ENCODE measurements at regions not wholly inside any gene's neighbourhood (a gene's known extent, or its start where the extent isn't known, plus 50 kb on each side); places are given as distances from the start of the nearest gene placed in this dataset.

DNA sequence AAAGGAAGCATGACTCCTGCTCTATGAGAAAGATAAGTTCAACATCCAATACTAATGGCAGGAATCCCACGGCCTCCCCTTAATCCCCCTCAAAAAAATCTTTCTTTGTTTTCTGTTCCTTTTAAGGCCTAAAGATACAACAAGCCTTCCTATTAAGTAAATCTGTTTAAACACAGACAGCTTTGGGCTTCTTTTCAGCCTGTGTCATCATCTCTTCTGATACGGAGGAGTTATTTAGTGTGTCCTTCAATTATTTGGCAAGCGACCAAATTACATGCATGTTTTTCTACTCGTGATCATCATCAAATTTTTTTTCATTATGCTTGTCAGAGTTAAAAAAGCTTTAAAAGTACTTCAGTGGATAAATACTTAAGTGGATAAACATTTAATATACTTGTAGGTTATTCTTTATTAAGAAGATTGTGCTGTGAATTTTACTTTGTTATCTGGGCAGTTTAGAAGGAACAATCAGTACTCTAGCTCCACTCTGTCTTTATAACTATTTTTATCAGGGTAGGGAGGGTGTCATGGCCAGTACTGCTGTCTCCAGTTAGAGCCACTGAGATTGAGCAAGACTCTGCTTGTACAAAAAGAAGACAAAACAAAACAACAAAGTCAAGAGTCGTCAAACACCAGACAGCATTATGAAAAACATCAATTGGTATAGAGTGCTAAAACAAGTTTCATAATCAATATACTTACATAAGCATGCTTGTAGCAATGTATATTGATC, 210.7 kb downstream of the PRR32 start:
- no peaks in the 10 kb centered on the region for H3K27me3 ChIP-seq (ENCODE audit: insufficient read depth, poor library complexity, severe bottlenecking)
- no peak overlapping the region for H3K4me3 ChIP-seq (ENCODE audit: severe bottlenecking)
- no peak overlapping the region for H3K27ac ChIP-seq (ENCODE audit: poor library complexity, severe bottlenecking)
- no peaks in the 10 kb centered on the region for H3K9me3 ChIP-seq (ENCODE audit: severe bottlenecking)
- DNase-seq (ENCODE audit: low spot score) (no peak), ATAC-seq (ENCODE audit: low read depth) (no peak)
- no peaks in the 10 kb centered on the region for H3K36me3 ChIP-seq (ENCODE audit: low read depth)
- TF ChIP-seq, protein P1, sequence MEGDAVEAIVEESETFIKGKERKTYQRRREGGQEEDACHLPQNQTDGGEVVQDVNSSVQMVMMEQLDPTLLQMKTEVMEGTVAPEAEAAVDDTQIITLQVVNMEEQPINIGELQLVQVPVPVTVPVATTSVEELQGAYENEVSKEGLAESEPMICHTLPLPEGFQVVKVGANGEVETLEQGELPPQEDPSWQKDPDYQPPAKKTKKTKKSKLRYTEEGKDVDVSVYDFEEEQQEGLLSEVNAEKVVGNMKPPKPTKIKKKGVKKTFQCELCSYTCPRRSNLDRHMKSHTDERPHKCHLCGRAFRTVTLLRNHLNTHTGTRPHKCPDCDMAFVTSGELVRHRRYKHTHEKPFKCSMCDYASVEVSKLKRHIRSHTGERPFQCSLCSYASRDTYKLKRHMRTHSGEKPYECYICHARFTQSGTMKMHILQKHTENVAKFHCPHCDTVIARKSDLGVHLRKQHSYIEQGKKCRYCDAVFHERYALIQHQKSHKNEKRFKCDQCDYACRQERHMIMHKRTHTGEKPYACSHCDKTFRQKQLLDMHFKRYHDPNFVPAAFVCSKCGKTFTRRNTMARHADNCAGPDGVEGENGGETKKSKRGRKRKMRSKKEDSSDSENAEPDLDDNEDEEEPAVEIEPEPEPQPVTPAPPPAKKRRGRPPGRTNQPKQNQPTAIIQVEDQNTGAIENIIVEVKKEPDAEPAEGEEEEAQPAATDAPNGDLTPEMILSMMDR (IDR thresholded peaks at IDR 0.05; ENCODE audit: poor library complexity, severe bottlenecking): no peak
- H3K4me1 ChIP-seq (ENCODE audit: insufficient read depth, poor library complexity, severe bottlenecking): no peaks in the 10 kb centered on the region

DNA sequence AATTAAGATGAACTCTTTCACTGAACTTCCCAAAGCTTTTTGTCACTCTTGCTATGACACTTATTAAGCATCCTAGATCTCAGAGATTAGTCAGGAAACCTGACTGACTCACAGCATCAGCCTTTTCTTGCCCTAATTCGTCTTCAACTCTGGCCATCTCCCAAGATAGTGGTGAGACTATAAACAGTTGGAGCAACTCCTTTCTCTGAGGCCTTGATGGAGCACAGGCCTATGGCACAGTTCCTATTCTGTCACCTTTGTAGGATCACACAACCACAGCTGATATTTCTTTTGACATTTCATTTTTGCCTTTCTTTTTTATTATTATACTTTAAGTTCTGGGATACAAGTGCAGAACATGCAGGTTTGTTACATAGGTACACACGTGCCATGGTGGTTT, 217.6 kb downstream of the PRR32 start:
- no peak for ATAC-seq (ENCODE audit: low read depth)
- Histone ChIP-seq H3K27ac (ENCODE audit: poor library complexity, severe bottlenecking) (no peak overlapping the region), H3K27me3 (ENCODE audit: insufficient read depth, poor library complexity, severe bottlenecking) (no peaks in the 10 kb centered on the region), H3K9me3 (ENCODE audit: severe bottlenecking) (no peaks in the 10 kb centered on the region), H3K4me1 (ENCODE audit: insufficient read depth, poor library complexity, severe bottlenecking) (no peaks in the 10 kb centered on the region), H3K36me3 (ENCODE audit: low read depth) (no peaks in the 10 kb centered on the region), H3K4me3 (ENCODE audit: severe bottlenecking) (no peak overlapping the region)
- no peak for DNase-seq (ENCODE audit: low spot score)
- TF ChIP-seq, protein P1 (IDR thresholded peaks at IDR 0.05; ENCODE audit: poor library complexity, severe bottlenecking): no peak

DNA sequence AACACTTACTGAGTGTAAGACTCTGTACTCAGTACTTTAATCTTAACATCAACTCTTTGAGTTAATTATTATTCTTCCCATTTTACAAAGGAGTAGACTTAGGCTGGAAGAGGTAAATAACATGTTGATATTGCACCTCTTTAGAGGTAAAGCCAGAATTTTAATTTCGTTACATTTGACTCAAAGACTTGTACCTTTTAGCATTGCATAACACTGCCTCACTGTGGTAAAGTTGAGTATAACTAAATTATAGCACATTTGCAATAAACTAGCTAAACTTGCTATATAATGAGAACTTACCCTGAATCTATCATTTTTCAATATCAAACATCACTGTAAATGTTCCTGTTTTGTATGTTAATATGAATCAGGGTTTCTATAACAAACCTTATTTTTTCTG, 218.5 kb downstream of the PRR32 start:
- DNase-seq (ENCODE audit: low spot score) (no peak), ATAC-seq (ENCODE audit: low read depth) (no peak)
- H3K4me1 ChIP-seq (ENCODE audit: insufficient read depth, poor library complexity, severe bottlenecking): no peaks in the 10 kb centered on the region
- H3K27me3 ChIP-seq (ENCODE audit: insufficient read depth, poor library complexity, severe bottlenecking): no peaks in the 10 kb centered on the region
- H3K9me3 ChIP-seq (ENCODE audit: severe bottlenecking): no peaks in the 10 kb centered on the region
- no peak overlapping the region for H3K4me3 ChIP-seq (ENCODE audit: severe bottlenecking)
- H3K36me3 ChIP-seq (ENCODE audit: low read depth): no peaks in the 10 kb centered on the region
- no peak overlapping the region for H3K27ac ChIP-seq (ENCODE audit: poor library complexity, severe bottlenecking)
- TF ChIP-seq, protein P1 (IDR thresholded peaks at IDR 0.05; ENCODE audit: poor library complexity, severe bottlenecking): peak; percentile 15

DNA sequence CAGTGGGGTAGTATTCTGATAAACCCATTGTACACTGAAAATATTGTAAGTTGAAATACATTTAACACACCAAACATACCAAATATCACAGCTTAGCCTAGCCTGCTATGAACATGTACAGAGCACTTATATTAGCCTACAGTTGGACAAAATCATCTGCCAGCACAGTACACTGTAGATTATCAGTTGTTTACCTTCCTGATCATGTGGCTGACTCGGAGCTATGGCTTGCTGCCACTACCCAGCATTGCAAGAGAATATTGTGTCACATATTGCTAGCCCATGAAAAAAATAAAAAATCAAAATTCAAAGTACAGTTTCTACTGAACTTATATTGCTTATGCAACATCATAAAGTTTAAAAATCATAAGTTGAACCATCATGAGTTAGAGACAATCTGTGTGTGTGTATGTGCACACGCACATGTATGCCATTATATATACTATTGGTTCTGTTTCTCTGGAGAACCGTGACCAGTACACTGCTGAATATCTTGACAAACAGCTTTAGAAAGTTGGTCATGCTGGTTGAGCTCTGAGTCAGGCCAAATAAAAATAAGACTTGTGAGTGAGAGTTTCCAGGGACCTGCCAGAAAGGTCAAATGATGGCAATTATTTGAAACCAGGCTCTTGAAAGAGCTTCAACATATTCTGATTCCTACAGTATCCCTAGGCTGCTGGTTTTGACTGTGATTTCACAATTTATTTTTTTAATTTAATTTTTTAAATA, 238.5 kb downstream of the PRR32 start:
- no peaks in the 10 kb centered on the region for H3K4me1 ChIP-seq (ENCODE audit: insufficient read depth, poor library complexity, severe bottlenecking)
- H3K4me3 ChIP-seq (ENCODE audit: severe bottlenecking): no peak overlapping the region
- ATAC-seq (ENCODE audit: low read depth): no peak
- no peaks in the 10 kb centered on the region for H3K9me3 ChIP-seq (ENCODE audit: severe bottlenecking)
- DNase-seq (ENCODE audit: low spot score): no peak
- H3K27me3 ChIP-seq (ENCODE audit: insufficient read depth, poor library complexity, severe bottlenecking): no peaks in the 10 kb centered on the region
- no peaks in the 10 kb centered on the region for H3K36me3 ChIP-seq (ENCODE audit: low read depth)
- H3K27ac ChIP-seq (ENCODE audit: poor library complexity, severe bottlenecking): no peak overlapping the region
- TF ChIP-seq, protein P1 (IDR thresholded peaks at IDR 0.05; ENCODE audit: poor library complexity, severe bottlenecking): no peak

DNA sequence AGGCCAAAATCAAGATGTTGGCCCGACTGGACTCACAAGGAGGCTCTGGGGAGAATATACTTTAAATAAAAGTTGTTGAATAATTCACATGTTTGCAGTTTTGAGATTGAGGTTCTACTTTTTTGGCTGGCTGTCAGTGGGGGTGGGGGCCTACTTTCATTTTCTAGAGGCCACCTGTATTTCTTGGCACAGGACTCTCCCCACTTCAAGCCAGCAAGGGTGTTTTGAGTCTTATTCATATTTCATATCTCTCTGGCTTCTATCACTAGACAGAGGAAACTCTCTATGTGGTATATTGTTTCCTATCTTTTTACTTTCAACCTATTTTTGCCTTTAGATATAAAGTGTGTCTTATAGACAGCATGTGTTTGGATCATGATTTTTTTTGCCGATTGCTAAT, 266.4 kb downstream of the PRR32 start:
- TF ChIP-seq, protein P1 (IDR thresholded peaks at IDR 0.05; ENCODE audit: poor library complexity, severe bottlenecking): no peak
- Histone ChIP-seq H3K4me1 (ENCODE audit: insufficient read depth, poor library complexity, severe bottlenecking) (no peaks in the 10 kb centered on the region), H3K36me3 (ENCODE audit: low read depth) (no peaks in the 10 kb centered on the region), H3K27me3 (ENCODE audit: insufficient read depth, poor library complexity, severe bottlenecking) (no peaks in the 10 kb centered on the region), H3K4me3 (ENCODE audit: severe bottlenecking) (no peak overlapping the region), H3K27ac (ENCODE audit: poor library complexity, severe bottlenecking) (no peak overlapping the region), H3K9me3 (ENCODE audit: severe bottlenecking) (no peaks in the 10 kb centered on the region)
- no peak for DNase-seq (ENCODE audit: low spot score)
- no peak for ATAC-seq (ENCODE audit: low read depth)
